NCI-H1694 treated with DMSO at 0.1 percent for 48 hours (cell line): ENCODE measurements at regions not wholly inside any gene's neighbourhood (a gene's known extent, or its start where the extent isn't known, plus 50 kb on each side); places are given as distances from the start of the nearest gene placed in this dataset.
"Not testable (repeated sequence)": the region's sequence is repeated elsewhere in the genome, so short reads cannot be mapped to it uniquely, and the experiment has no call there.

Experiments
- DNase-seq: peaks from one replicate; lab custom pipeline; 2025; lab: John Stamatoyannopoulos, UW

GRCh38 chr12:11978726-11979384 is 91.9 kb upstream of the BCL2L14 start:
- no peak for DNase-seq

- no peak for DNase-seq
Measured at GRCh38 chr12:11980115-11980514, 90.6 kb upstream of the BCL2L14 start.

- DNase-seq = no peak
Measured at GRCh38 chr12:11981121-11981733, 89.5 kb upstream of the BCL2L14 start.

- no peak for DNase-seq
Measured at GRCh38 chr12:11984417-11984816, 86.3 kb upstream of the BCL2L14 start.

- no peak for DNase-seq
Measured at GRCh38 chr12:11986165-11986564, 84.6 kb upstream of the BCL2L14 start.

GRCh38 chr12:11987901-11988300 is 82.8 kb upstream of the BCL2L14 start:
- no peak for DNase-seq

- no peak for DNase-seq
Measured at GRCh38 chr12:11991604-11992003, 79.1 kb upstream of the BCL2L14 start.

- no peak for DNase-seq
Measured at GRCh38 chr12:11992515-11992914, 78.2 kb upstream of the BCL2L14 start.

GRCh38 chr12:11998307-11998943 is 72.3 kb upstream of the BCL2L14 start:
- not testable (repeated sequence) for DNase-seq

GRCh38 chr12:11998944-11999315 is 71.8 kb upstream of the BCL2L14 start:
- DNase-seq = no peak

GRCh38 chr12:12003609-12004008 is 67.1 kb upstream of the BCL2L14 start:
- no peak for DNase-seq

GRCh38 chr12:12004524-12004923 is 66.2 kb upstream of the BCL2L14 start:
- peak; percentile 71 for DNase-seq

GRCh38 chr12:12007001-12007712 is 63.6 kb upstream of the BCL2L14 start:
- no peak for DNase-seq

- no peak for DNase-seq
Measured at GRCh38 chr12:12007713-12008231, 63.0 kb upstream of the BCL2L14 start.

- DNase-seq = peak; percentile 59
Measured at GRCh38 chr12:12008232-12008850, 62.4 kb upstream of the BCL2L14 start.

GRCh38 chr12:12008931-12009611 is 61.7 kb upstream of the BCL2L14 start:
- DNase-seq = peak; percentile 62

GRCh38 chr12:12009749-12010276 is 60.9 kb upstream of the BCL2L14 start:
- DNase-seq = not testable (repeated sequence)

GRCh38 chr12:12010277-12011039 is 60.3 kb upstream of the BCL2L14 start:
- DNase-seq = no peak

GRCh38 chr12:12011880-12012260 is 58.9 kb upstream of the BCL2L14 start:
- no peak for DNase-seq

- DNase-seq = no peak
Measured at GRCh38 chr12:12015073-12015685, 55.6 kb upstream of the BCL2L14 start.
